ENCODE measurements at regions not wholly inside any gene's neighbourhood (a gene's known extent, or its start where the extent isn't known, plus 50 kb on each side); places are given as distances from the start of the nearest gene placed in this dataset.

DNA sequence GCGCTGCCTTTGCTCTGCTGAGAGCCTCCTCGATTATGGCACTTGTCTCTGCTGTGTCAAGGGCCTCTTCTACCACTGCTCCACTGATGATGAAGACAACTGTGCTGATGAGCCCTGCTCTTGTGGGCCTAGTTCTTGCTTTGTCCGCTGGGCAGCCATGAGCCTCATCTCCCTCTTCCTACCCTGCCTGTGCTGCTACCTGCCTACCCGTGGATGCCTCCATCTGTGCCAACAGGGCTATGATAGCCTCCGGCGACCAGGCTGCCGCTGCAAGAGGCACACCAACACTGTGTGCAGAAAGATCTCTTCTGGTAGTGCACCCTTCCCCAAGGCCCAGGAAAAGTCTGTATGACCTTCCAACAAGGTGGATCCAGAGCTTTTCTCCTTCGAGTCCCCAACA lies 106.8 kb upstream of the VAMP7 start:
- Histone ChIP-seq H3K27ac (ENCODE audit: low read depth in 1 of 2, low read length in 2 of 2) (no peak overlapping the region), H3K4me1 (ENCODE audit: control insufficient read depth in 4 of 4, insufficient read depth in 4 of 4, low read length in 3 of 4) (no peaks in the 10 kb centered on the region), H3K36me3 (ENCODE audit: control insufficient read depth in 4 of 4, insufficient read depth in 3 of 4, low read depth in 1 of 4, low read length in 3 of 4) (no peaks in the 10 kb centered on the region), H3K9ac (ENCODE audit: low read depth in 1 of 2, low read length in 2 of 2) (no peak overlapping the region), H3K4me3 (ENCODE audit: low read depth in 1 of 3, low read length in 3 of 3) (no peak overlapping the region), H3K9me3 (ENCODE audit: control insufficient read depth in 4 of 4, low read length in 3 of 4) (no peaks in the 10 kb centered on the region), H3K27me3 (ENCODE audit: control insufficient read depth in 4 of 4, insufficient read depth in 4 of 4, low read length in 3 of 4) (no peaks in the 10 kb centered on the region)
- no peak for TF ChIP-seq JUND (IDR thresholded peaks at IDR 0.05)
- no peak for TF ChIP-seq NR2F2 (IDR thresholded peaks at IDR 0.05)
- TF ChIP-seq, protein P1, sequence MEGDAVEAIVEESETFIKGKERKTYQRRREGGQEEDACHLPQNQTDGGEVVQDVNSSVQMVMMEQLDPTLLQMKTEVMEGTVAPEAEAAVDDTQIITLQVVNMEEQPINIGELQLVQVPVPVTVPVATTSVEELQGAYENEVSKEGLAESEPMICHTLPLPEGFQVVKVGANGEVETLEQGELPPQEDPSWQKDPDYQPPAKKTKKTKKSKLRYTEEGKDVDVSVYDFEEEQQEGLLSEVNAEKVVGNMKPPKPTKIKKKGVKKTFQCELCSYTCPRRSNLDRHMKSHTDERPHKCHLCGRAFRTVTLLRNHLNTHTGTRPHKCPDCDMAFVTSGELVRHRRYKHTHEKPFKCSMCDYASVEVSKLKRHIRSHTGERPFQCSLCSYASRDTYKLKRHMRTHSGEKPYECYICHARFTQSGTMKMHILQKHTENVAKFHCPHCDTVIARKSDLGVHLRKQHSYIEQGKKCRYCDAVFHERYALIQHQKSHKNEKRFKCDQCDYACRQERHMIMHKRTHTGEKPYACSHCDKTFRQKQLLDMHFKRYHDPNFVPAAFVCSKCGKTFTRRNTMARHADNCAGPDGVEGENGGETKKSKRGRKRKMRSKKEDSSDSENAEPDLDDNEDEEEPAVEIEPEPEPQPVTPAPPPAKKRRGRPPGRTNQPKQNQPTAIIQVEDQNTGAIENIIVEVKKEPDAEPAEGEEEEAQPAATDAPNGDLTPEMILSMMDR (IDR thresholded peaks at IDR 0.05; ENCODE audit: low read depth, low read length, missing input control): no peak
- TF ChIP-seq, protein P2, sequence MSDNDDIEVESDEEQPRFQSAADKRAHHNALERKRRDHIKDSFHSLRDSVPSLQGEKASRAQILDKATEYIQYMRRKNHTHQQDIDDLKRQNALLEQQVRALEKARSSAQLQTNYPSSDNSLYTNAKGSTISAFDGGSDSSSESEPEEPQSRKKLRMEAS (IDR thresholded peaks at IDR 0.05): no peak
- no peak for TF ChIP-seq SP1 (IDR thresholded peaks at IDR 0.05)
- TF ChIP-seq FOXA1 (IDR thresholded peaks at IDR 0.05): no peak
- no peak for TF ChIP-seq RAD21 (IDR thresholded peaks at IDR 0.05)
- TF ChIP-seq, protein P3, sequence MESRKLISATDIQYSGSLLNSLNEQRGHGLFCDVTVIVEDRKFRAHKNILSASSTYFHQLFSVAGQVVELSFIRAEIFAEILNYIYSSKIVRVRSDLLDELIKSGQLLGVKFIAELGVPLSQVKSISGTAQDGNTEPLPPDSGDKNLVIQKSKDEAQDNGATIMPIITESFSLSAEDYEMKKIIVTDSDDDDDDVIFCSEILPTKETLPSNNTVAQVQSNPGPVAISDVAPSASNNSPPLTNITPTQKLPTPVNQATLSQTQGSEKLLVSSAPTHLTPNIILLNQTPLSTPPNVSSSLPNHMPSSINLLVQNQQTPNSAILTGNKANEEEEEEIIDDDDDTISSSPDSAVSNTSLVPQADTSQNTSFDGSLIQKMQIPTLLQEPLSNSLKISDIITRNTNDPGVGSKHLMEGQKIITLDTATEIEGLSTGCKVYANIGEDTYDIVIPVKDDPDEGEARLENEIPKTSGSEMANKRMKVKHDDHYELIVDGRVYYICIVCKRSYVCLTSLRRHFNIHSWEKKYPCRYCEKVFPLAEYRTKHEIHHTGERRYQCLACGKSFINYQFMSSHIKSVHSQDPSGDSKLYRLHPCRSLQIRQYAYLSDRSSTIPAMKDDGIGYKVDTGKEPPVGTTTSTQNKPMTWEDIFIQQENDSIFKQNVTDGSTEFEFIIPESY (IDR thresholded peaks at IDR 0.05): no peak
- no peak for TF ChIP-seq GABPA (IDR thresholded peaks at IDR 0.05 in 1 of 2, conservative IDR thresholded peaks at IDR 0.05 in 1 of 2)
- no peak for TF ChIP-seq HNF4G (IDR thresholded peaks at IDR 0.05)
- TF ChIP-seq RXRA (IDR thresholded peaks at IDR 0.05): no peak
- TF ChIP-seq FOXA2 (IDR thresholded peaks at IDR 0.05): no peak
- TF ChIP-seq, protein P4, sequence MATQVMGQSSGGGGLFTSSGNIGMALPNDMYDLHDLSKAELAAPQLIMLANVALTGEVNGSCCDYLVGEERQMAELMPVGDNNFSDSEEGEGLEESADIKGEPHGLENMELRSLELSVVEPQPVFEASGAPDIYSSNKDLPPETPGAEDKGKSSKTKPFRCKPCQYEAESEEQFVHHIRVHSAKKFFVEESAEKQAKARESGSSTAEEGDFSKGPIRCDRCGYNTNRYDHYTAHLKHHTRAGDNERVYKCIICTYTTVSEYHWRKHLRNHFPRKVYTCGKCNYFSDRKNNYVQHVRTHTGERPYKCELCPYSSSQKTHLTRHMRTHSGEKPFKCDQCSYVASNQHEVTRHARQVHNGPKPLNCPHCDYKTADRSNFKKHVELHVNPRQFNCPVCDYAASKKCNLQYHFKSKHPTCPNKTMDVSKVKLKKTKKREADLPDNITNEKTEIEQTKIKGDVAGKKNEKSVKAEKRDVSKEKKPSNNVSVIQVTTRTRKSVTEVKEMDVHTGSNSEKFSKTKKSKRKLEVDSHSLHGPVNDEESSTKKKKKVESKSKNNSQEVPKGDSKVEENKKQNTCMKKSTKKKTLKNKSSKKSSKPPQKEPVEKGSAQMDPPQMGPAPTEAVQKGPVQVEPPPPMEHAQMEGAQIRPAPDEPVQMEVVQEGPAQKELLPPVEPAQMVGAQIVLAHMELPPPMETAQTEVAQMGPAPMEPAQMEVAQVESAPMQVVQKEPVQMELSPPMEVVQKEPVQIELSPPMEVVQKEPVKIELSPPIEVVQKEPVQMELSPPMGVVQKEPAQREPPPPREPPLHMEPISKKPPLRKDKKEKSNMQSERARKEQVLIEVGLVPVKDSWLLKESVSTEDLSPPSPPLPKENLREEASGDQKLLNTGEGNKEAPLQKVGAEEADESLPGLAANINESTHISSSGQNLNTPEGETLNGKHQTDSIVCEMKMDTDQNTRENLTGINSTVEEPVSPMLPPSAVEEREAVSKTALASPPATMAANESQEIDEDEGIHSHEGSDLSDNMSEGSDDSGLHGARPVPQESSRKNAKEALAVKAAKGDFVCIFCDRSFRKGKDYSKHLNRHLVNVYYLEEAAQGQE (IDR thresholded peaks at IDR 0.05): no peak
- no peak for TF ChIP-seq EGR1 (IDR thresholded peaks at IDR 0.05; ENCODE audit: low read depth in 2 of 2)
- TF ChIP-seq YY1 (IDR thresholded peaks at IDR 0.05): no peak
- no peak for TF ChIP-seq HNF4A (conservative IDR thresholded peaks at IDR 0.05)
- TF ChIP-seq, protein P5, sequence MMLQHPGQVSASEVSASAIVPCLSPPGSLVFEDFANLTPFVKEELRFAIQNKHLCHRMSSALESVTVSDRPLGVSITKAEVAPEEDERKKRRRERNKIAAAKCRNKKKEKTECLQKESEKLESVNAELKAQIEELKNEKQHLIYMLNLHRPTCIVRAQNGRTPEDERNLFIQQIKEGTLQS (IDR thresholded peaks at IDR 0.05): no peak
- no peak for TF ChIP-seq TAF1 (conservative IDR thresholded peaks at IDR 0.05)
- no peak for DNase-seq (ENCODE audit: low spot score)
- WGBS: 76% methylated on average over 8 of the region's 8 CpGs

Data from liver (tissue), 8 donors.